ENCODE measurements at regions not wholly inside any gene's neighbourhood (a gene's known extent, or its start where the extent isn't known, plus 50 kb on each side); places are given as distances from the start of the nearest gene placed in this dataset.

- Histone ChIP-seq H3K36me3 (no peaks in the 10 kb centered on the region), H3K27ac (no peak overlapping the region), H3K27me3 (peaks cover 5% of the 10 kb centered on the region), H3K4me3 (no peak overlapping the region), H3K9me3 (peaks cover 0 to 51% (median 0%) of the 10 kb centered on the region in 3 donors), H3K4me1 (no peaks in the 10 kb centered on the region)
- TF ChIP-seq POLR2A (IDR thresholded peaks at IDR 0.05) = no peak
- no peak for TF ChIP-seq POLR2AphosphoS5 (IDR thresholded peaks at IDR 0.05)
- no peak for TF ChIP-seq EP300 (IDR thresholded peaks at IDR 0.05)
- no peak for TF ChIP-seq CTCF (IDR thresholded peaks at IDR 0.05)
- ATAC-seq = no peak
- whole genome bisulfite sequencing, 2 donors (ENCODE audit: low coverage in 1 of 2) = 75 to 83% methylated on average over 2 to 3 of the region's 3 CpGs
Measured at GRCh38 chr11:72512956-72513355, 78.6 kb upstream of the CLPB start.

- peaks cover 0 to 58% (median 0%) of the 10 kb centered on the region in 3 donors for H3K9me3 ChIP-seq
Measured at GRCh38 chr11:72511393-72512047, 77.2 kb upstream of the CLPB start.

DNA sequence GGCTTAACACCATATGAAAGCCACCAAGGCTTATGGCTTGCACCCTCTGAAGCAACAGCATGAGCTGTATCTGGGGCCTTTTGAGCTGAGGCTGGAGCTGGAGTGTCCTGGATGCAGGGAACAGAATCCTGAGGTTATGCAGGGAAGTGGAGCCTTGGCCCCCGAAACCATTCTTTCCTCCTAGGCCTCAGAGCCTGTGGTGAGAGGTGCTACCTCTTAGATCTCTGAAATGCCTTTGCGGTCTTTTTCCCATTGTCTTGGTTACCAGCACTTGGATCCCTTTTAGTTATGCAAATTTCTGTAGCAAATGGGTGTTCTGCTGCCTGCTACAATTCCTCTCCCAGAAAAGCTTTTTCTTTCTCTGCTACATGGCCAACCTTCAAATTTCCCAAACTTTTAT lies 72.7 kb upstream of the CLPB start:
- ATAC-seq = no peak
- H3K9me3 ChIP-seq = peaks cover 0 to 48% (median 0%) of the 10 kb centered on the region in 3 donors
- 100% methylated on average over 1 of the region's 2 CpGs; no CpG with 5 or more reads in 1 of the 2 donors for WGBS, 2 donors (ENCODE audit: low coverage in 1 of 2)
- peaks cover 15% of the 10 kb centered on the region for H3K27me3 ChIP-seq
- no peak overlapping the region for H3K27ac ChIP-seq
- TF ChIP-seq POLR2AphosphoS5 (IDR thresholded peaks at IDR 0.05) (no peak), POLR2A (IDR thresholded peaks at IDR 0.05) (no peak), EP300 (IDR thresholded peaks at IDR 0.05) (no peak), CTCF (IDR thresholded peaks at IDR 0.05) (no peak)
- no peaks in the 10 kb centered on the region for H3K4me1 ChIP-seq
- H3K4me3 ChIP-seq = no peak overlapping the region
- H3K36me3 ChIP-seq = no peaks in the 10 kb centered on the region

More at GRCh38 chr11:72511393-72512047, 77.2 kb upstream of the CLPB start:
- H3K4me1 ChIP-seq = no peaks in the 10 kb centered on the region
- ATAC-seq = no peak
- no peak overlapping the region for H3K27ac ChIP-seq
- no peaks in the 10 kb centered on the region for H3K36me3 ChIP-seq
- no peak overlapping the region for H3K4me3 ChIP-seq
- peaks cover 10% of the 10 kb centered on the region for H3K27me3 ChIP-seq
- TF ChIP-seq EP300 (IDR thresholded peaks at IDR 0.05) = no peak
- no peak for TF ChIP-seq POLR2AphosphoS5 (IDR thresholded peaks at IDR 0.05)
- TF ChIP-seq CTCF (IDR thresholded peaks at IDR 0.05) = no peak
- no peak for TF ChIP-seq POLR2A (IDR thresholded peaks at IDR 0.05)

DNA sequence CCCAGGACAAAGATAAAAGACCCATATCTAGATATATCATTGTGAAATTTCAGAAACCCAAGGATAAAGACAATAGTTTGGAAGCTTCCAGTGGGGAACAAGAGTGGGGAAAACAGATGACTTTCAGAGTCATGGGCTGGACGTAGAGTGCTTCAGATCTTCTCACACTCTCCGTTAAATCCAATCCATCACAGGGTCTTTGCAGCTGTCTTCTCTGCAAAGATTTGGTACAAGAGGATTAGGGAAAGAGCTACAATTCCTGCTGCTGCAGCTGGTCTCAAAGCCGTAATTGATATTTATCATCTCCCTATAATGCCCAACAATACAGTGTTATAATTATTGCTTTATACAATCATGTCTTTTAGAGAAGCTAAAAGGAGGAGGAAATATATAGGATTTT lies 63.4 kb upstream of the CLPB start:
- no peak for TF ChIP-seq EP300 (IDR thresholded peaks at IDR 0.05)
- no peak for TF ChIP-seq CTCF (IDR thresholded peaks at IDR 0.05)
- TF ChIP-seq POLR2AphosphoS5 (IDR thresholded peaks at IDR 0.05) = no peak
- no peak for TF ChIP-seq POLR2A (IDR thresholded peaks at IDR 0.05)
- 7 to 8% methylated on average over 3 of the region's 3 CpGs for WGBS, 2 donors (ENCODE audit: low coverage in 1 of 2)
- ATAC-seq = no peak

DNA sequence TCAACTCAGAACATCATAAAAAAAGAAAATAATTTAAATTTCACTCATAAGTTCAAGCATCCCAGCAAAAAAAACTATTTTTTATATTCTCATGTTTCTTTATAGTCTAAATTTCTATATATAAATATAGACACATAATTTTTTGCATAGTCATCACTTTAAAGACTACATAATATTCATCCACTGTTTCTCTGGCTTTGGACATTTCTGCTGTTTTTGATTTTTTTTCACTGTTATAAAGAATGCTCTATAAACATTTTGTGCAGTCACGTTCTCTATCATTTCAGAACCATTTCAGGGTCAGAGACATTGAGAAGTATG lies 59.7 kb upstream of the CLPB start:
- H3K36me3 ChIP-seq = no peaks in the 10 kb centered on the region
- H3K4me1 ChIP-seq = no peaks in the 10 kb centered on the region
- 0 to 58% methylated on average over 1 of the region's 1 CpG for WGBS, 2 donors (ENCODE audit: low coverage in 1 of 2)
- ATAC-seq = no peak
- no peak overlapping the region for H3K27ac ChIP-seq
- TF ChIP-seq EP300 (IDR thresholded peaks at IDR 0.05) = no peak
- no peak for TF ChIP-seq POLR2AphosphoS5 (IDR thresholded peaks at IDR 0.05)
- no peak for TF ChIP-seq POLR2A (IDR thresholded peaks at IDR 0.05)
- TF ChIP-seq CTCF (IDR thresholded peaks at IDR 0.05) = no peak
- H3K27me3 ChIP-seq = no peaks in the 10 kb centered on the region
- H3K4me3 ChIP-seq = no peak overlapping the region
- no peaks in the 10 kb centered on the region for H3K9me3 ChIP-seq

More for the DNA sequence above, 63.4 kb upstream of the CLPB start:
- Histone ChIP-seq H3K4me1 (no peaks in the 10 kb centered on the region), H3K9me3 (peaks cover 0 to 15% (median 0%) of the 10 kb centered on the region in 3 donors), H3K27ac (no peak overlapping the region), H3K36me3 (no peaks in the 10 kb centered on the region), H3K4me3 (no peak overlapping the region), H3K27me3 (no peaks in the 10 kb centered on the region)
